Ovary (tissue), 7 donors: ENCODE measurements at regions not wholly inside any gene's neighbourhood (a gene's known extent, or its start where the extent isn't known, plus 50 kb on each side); places are given as distances from the start of the nearest gene placed in this dataset.

Experiments used
- DNase-seq, 5 donors: peaks; one replicate each; pipeline ENCODE4 v3.0.0-alpha.2; 2019 to 2020
- H3K27ac ChIP-seq, 2 donors: fragments of 200-600 bp; one replicate each; pipeline versions ENCODE4 v1.5.1 to v1.8.0; 2019 to 2022
- H3K27me3 ChIP-seq: fragments of 200-600 bp; one replicate; pipeline ENCODE4 v1.8.0; 2022
- H3K36me3 ChIP-seq: fragments of 200-600 bp; sonication (generic); one replicate; pipeline ENCODE4 v1.5.1; 2019
- H3K4me1 ChIP-seq: one replicate; pipeline ENCODE4 v1.8.1; 2013; ENCODE audit warnings: mild to moderate bottlenecking, moderate library complexity; ENCODE audit not compliant: insufficient read depth
- H3K4me3 ChIP-seq: fragments of 200-600 bp; sonication (generic); one replicate; pipeline ENCODE4 v1.5.1; 2017
- H3K9me3 ChIP-seq, 2 donors: fragments of 200-600 bp in 1 of 2; sonication (generic) in 1 of 2; one replicate each; pipeline versions ENCODE4 v1.5.1 to v1.8.1; 2013 to 2019; ENCODE audit warnings: mild to moderate bottlenecking in 1 of 2, moderate library complexity in 1 of 2
- CTCF ChIP-seq, 3 donors: fragments of 450-650 bp in 2 of 3; fragments of 200-600 bp in 1 of 3; IDR thresholded peaks; one replicate each; pipeline versions ENCODE4 v1.5.1 to v1.8.0; 2016 to 2022; ENCODE audit warnings: antibody characterized with exemption in 3 of 3, mild to moderate bottlenecking in 1 of 3
- EP300 ChIP-seq: sonication (generic); formaldehyde crosslinking; IDR thresholded peaks from one replicate; pipeline ENCODE4 v1.6.1; 2017; ENCODE audit warnings: antibody characterized with exemption
- POLR2A ChIP-seq: fragments of 450-650 bp; IDR thresholded peaks from one replicate; pipeline ENCODE4 v1.6.1; 2017; ENCODE audit warnings: antibody characterized with exemption, mild to moderate bottlenecking, moderate library complexity
- WGBS, 3 donors: extraction: QIAGEN DNeasy Blood & Tissue Kit in 1 of 3; methylation state at CpG; one replicate each; pipeline versions ENCODE4 v1.1.5 to v1.1.7; 2013 to 2017; 5-methylcytosine and 5-hydroxymethylcytosine counted together
- intact Hi-C, 4 donors: fragments of 100-400 bp; cut with DNase I; formaldehyde crosslinking; loops; one replicate each; pipeline versions ENCODE4 v1.11.0 to v1.15.1; 2022 to 2023
- donor health status: DM: no; HTN: no; CAD: no; lungs with moderate emphysema.
- donor health status: DM: no; HTN: no; CAD: no.
- donor health status: Bipolar disorder and iron deficiency.
- donor health status: DM: no; HTN: no; CAD: no.
- donor health status: DM: yes; HTN: yes; CAD: no.

DNA sequence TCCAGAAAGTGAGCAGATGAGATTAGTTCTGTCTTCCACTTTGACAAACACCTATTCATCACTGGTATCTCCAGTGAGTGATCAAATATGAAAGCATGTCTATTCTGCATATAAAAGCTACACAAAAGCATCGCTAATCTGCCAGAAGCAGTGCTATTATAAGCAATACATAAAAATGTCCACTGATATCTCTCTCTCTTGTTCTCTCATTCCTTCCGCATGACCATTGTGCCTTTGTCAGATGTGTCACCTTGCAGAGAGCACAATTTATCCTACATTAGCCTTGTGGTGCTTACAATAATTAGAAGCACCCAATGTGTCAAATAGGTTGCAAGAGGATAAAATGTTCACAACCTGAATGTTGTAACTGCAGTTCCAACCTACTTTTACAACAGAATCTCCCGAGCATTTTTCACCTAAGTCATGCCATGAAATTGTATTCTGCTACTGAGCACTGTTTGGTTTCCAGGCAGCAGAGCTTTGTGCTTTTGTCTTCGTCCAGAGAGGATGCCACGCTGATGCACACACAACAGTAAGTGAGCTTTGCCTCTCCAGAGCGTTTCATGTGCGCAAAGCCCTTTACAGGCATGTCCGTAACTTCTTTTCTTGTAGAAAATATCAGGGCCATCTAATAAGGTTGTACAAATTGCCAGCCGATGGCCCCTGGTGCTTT, 198.7 kb upstream of the PLD5 start:
- H3K4me1 ChIP-seq: no peaks in the 10 kb centered on the region
- TF ChIP-seq EP300 (no peak), CTCF (IDR thresholded peaks at IDR 0.05) (no peak), POLR2A (no peak)
- no peak overlapping the region for H3K4me3 ChIP-seq
- no peaks in the 10 kb centered on the region for H3K36me3 ChIP-seq
- no peaks in the 10 kb centered on the region for H3K27me3 ChIP-seq
- H3K9me3 ChIP-seq: no peaks in the 10 kb centered on the region
- H3K27ac ChIP-seq: no peak overlapping the region
- intact Hi-C loops: no loop called here
- WGBS, 3 donors: 84 to 86% (median 84%) methylated on average over 9 of the region's 9 CpGs
- no peak for DNase-seq

DNA sequence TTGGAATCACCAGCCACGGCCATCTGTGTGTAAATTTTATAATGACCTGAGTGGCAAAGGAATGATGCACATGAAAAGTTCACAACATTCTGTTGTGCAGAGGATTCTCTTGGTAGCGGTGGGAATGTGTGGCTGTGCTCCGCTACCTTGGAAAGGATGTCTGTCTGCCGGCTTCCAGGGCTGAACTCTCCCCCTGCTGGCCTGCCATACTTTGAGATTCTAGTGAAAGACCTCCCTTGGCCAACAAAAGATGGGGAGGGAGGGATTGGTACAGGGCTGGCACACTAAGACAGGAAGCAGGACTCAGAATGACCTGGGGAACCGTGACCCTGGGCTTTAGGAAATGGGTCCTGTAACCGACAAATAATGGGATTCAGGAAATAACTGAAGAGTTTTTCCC, 194.5 kb upstream of the PLD5 start:
- Histone ChIP-seq H3K27ac (no peak overlapping the region), H3K9me3 (peaks cover 0 to 5% of the 10 kb centered on the region in 2 donors), H3K4me1 (no peaks in the 10 kb centered on the region), H3K4me3 (no peak overlapping the region), H3K36me3 (no peaks in the 10 kb centered on the region), H3K27me3 (no peaks in the 10 kb centered on the region)
- intact Hi-C loops: loop anchor here in 1 of 4 donors (10.0 kb wide), 1 partner anchor 174 kb away; no protein-coding TSS in a partner anchor
- no peak for DNase-seq
- TF ChIP-seq POLR2A: no peak
- WGBS, 3 donors: 74 to 79% (median 78%) methylated on average over 6 of the region's 6 CpGs

DNA sequence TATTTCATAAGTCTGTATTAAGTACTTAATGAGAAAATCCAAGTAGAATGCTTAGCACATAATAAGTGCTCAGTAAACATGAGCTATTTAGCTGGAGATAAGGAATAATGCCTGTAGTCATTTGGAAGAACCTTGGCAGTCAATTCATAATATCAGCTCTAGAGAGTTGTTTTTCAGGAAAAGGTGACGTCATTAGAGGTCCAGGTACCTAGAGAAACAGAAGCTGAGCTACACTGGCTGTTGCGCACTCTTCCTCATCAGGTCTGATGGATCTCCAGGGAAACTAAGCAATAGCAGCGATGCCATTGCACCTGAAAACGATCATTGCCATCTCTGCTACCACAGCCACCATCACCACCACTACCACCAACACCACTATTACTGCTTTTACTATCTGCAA, 187.8 kb upstream of the PLD5 start:
- Histone ChIP-seq H3K9me3 (peaks cover 0 to 5% of the 10 kb centered on the region in 2 donors), H3K4me3 (no peak overlapping the region), H3K36me3 (no peaks in the 10 kb centered on the region), H3K4me1 (no peaks in the 10 kb centered on the region), H3K27ac (no peak overlapping the region), H3K27me3 (no peaks in the 10 kb centered on the region)
- intact Hi-C loops: loop anchor here in 1 of 4 donors (10.0 kb wide), 1 partner anchor 167 kb away; no protein-coding TSS in a partner anchor
- no peak for TF ChIP-seq POLR2A
- no peak for TF ChIP-seq CTCF (IDR thresholded peaks at IDR 0.05)
- no peak for TF ChIP-seq EP300
- DNase-seq: no peak
- WGBS, 3 donors: 75 to 91% (median 86%) methylated on average over 4 of the region's 4 CpGs

DNA sequence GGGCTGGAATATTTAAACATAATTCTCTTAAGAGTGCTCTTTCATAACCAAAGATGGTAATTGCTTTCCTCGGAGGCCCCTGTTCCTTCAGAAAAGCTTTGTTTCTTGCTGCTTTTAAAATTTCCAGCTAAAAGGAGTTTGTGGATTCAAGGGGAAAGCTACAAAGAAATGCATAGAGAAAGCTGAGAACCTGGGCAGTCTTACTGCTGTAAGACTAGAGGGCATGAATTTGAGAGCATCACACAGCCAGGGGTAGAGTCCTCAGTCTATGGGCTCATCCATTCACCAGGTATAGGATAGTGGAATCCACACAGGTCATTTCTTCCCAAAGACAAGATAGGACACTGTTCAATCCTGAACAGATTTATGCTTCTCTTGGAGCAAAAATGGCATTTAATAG, 186.3 kb upstream of the PLD5 start:
- WGBS, 3 donors: 57 to 74% (median 64%) methylated on average over 1 of the region's 1 CpG
- no peak for TF ChIP-seq CTCF (IDR thresholded peaks at IDR 0.05)
- TF ChIP-seq POLR2A: no peak
- TF ChIP-seq EP300: no peak
- Histone ChIP-seq H3K9me3 (peaks cover 0 to 5% of the 10 kb centered on the region in 2 donors), H3K27me3 (no peaks in the 10 kb centered on the region), H3K4me1 (no peaks in the 10 kb centered on the region), H3K36me3 (no peaks in the 10 kb centered on the region), H3K27ac (no peak overlapping the region), H3K4me3 (no peak overlapping the region)
- intact Hi-C loops: loop anchor here in 1 of 4 donors (10.0 kb wide), 1 partner anchor 166 kb away; no protein-coding TSS in a partner anchor
- no peak for DNase-seq

- Histone ChIP-seq H3K4me3 (no peak overlapping the region), H3K4me1 (no peaks in the 10 kb centered on the region), H3K27ac (no peak overlapping the region), H3K27me3 (no peaks in the 10 kb centered on the region), H3K9me3 (peaks cover 0 to 5% of the 10 kb centered on the region in 2 donors), H3K36me3 (no peaks in the 10 kb centered on the region)
- TF ChIP-seq POLR2A (no peak), EP300 (no peak), CTCF (IDR thresholded peaks at IDR 0.05) (no peak)
- DNase-seq: no peak
- intact Hi-C loops: loop anchor here in 1 of 4 donors (10.0 kb wide), 1 partner anchor 165 kb away; no protein-coding TSS in a partner anchor
- 70 to 75% (median 74%) methylated on average over 4 of the region's 4 CpGs for WGBS, 3 donors
These were observed 185.8 kb upstream of the PLD5 start for GRCh38 chr1:242710286-242710685.
